LNCaP clone FGC (cell line): ENCODE measurements at regions not wholly inside any gene's neighbourhood (a gene's known extent, or its start where the extent isn't known, plus 50 kb on each side); places are given as distances from the start of the nearest gene placed in this dataset.

Experiments used
- DNase-seq: peaks from one replicate; pipeline ENCODE4 v3.0.0-alpha.2; 2011; ENCODE audit warnings: low read depth
- H3K4me3 ChIP-seq: 2 replicates; pipeline ENCODE4 v1.5.1; 2011; ENCODE audit warnings: mild to moderate bottlenecking, low read depth, low read length, control low read depth
- TF ChIP-seq, protein P1 (sequence below): IDR thresholded peaks from 2 replicates; pipeline ENCODE4 v1.5.1; 2012; ENCODE audit warnings: mild to moderate bottlenecking; ENCODE audit not compliant: control insufficient read depth, insufficient read depth; ENCODE audit errors: extremely low read depth

DNA sequence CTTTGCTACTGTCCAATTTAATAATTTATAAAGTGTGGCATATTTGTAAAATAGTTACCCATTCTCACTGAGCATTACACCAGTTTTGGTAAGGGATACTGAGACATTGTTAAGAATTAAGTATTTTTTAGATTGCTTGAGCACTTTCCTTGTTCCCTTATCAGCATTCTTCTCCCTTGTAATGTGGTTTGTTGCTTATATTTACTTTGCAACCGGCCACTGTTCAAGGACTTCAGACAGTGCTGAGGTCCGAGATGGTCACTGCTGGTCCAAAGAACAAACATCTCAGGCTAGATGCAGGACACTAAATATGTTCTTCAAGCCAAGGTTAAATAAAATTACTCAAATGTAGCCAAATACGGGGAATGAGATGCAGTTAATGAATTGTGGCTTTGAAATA lies 161.4 kb downstream of the TM9SF2 start:
- no peak for DNase-seq
- H3K4me3 ChIP-seq, result no peak overlapping the region
- TF ChIP-seq, protein P1, sequence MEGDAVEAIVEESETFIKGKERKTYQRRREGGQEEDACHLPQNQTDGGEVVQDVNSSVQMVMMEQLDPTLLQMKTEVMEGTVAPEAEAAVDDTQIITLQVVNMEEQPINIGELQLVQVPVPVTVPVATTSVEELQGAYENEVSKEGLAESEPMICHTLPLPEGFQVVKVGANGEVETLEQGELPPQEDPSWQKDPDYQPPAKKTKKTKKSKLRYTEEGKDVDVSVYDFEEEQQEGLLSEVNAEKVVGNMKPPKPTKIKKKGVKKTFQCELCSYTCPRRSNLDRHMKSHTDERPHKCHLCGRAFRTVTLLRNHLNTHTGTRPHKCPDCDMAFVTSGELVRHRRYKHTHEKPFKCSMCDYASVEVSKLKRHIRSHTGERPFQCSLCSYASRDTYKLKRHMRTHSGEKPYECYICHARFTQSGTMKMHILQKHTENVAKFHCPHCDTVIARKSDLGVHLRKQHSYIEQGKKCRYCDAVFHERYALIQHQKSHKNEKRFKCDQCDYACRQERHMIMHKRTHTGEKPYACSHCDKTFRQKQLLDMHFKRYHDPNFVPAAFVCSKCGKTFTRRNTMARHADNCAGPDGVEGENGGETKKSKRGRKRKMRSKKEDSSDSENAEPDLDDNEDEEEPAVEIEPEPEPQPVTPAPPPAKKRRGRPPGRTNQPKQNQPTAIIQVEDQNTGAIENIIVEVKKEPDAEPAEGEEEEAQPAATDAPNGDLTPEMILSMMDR, result no peak

- no peak overlapping the region for H3K4me3 ChIP-seq
- DNase-seq, result no peak
- TF ChIP-seq, protein P1, result no peak
Observed at GRCh38 chr13:99661791-99662190, 160.5 kb downstream of the TM9SF2 start.

DNA sequence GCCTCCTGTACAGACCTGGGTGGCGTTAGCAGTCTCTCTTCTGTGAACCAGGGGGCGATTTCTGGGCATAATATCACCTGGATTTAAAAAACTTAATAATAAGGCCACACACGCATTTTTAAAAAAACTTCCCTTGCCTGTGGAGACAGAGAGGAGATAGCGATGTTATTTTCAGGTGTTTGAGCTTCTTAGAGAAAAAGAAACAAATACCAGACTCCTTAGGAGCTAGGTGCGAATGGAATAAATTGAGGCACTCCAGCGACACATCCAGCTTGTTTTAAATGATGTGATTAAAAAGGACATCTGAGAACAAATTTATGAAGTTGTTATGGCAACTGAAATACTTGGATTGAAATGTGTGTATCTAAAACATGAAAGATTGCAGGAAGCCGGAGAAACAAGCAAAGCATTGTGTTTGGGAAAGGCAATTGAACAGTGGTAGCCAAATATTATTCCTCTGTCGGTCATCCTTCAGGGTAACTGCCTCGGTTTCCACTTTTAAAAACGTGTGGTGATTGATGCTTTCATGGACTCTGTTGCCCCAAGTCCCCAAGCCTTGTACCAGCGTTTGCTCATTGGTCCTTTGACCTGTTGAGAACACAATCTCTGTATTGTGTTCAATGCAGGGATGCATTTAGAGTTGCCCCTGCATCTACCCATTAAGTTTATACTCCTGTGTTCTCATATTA lies 158.7 kb downstream of the TM9SF2 start:
- TF ChIP-seq, protein P1, result no peak
- no peak overlapping the region for H3K4me3 ChIP-seq
- no peak for DNase-seq

DNA sequence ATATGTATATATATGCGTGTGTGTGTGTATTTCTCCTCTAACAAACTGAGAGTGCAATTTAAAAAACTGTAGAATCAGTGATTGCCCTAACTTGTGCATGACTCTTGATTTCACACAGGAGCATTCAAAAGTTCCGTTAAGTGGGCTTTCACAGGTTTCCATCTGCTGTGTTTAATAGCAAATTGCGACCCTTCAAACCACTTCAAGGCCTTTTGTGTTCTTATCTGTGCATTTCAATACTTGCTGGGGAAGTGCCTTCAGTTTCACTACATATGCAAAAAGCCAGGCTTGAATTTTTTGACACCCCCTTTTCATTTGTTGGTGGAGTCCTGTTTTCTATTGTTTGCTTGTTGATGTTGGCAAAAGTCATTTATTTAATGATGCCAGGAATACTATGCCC lies 158.0 kb downstream of the TM9SF2 start:
- peak; percentile 32 for DNase-seq
- no peak overlapping the region for H3K4me3 ChIP-seq
- TF ChIP-seq, protein P1, result no peak

- DNase-seq, result no peak
- TF ChIP-seq, protein P1, result peak; percentile 60
- H3K4me3 ChIP-seq, result no peak overlapping the region
Observed at GRCh38 chr13:99658261-99658991, 157.2 kb downstream of the TM9SF2 start.

- no peak for DNase-seq
- TF ChIP-seq, protein P1, result no peak
- H3K4me3 ChIP-seq, result no peak overlapping the region
Observed at GRCh38 chr13:99657848-99658260, 156.6 kb downstream of the TM9SF2 start.

GRCh38 chr13:99656844-99657381 lies 155.6 kb downstream of the TM9SF2 start:
- no peak for DNase-seq
- TF ChIP-seq, protein P1, result no peak
- H3K4me3 ChIP-seq, result no peak overlapping the region
